Osteocyte (in vitro differentiated cells): ENCODE measurements at regions not wholly inside any gene's neighbourhood (a gene's known extent, or its start where the extent isn't known, plus 50 kb on each side); places are given as distances from the start of the nearest gene placed in this dataset.

Source experiments
- DNase-seq: peaks from one replicate; pipeline ENCODE4 v3.0.0; 2021; ENCODE audit warnings: mixed read lengths; ENCODE audit not compliant: unreplicated experiment; ENCODE audit errors: extremely low spot score
- H3K27ac Mint-ChIP-seq: one replicate; pipeline ENCODE4 v1.8.0; 2021; ENCODE audit warnings: mild to moderate bottlenecking, mixed read lengths; ENCODE audit not compliant: unreplicated experiment
- H3K27me3 Mint-ChIP-seq: one replicate; pipeline ENCODE4 v1.8.0; 2021; ENCODE audit warnings: mixed read lengths; ENCODE audit not compliant: unreplicated experiment
- H3K36me3 Mint-ChIP-seq: one replicate; pipeline ENCODE4 v1.8.0; 2021; ENCODE audit warnings: mixed read lengths; ENCODE audit not compliant: unreplicated experiment
- H3K4me1 Mint-ChIP-seq: one replicate; pipeline ENCODE4 v1.8.0; 2021; ENCODE audit warnings: mixed read lengths; ENCODE audit not compliant: unreplicated experiment
- H3K4me3 Mint-ChIP-seq: one replicate; pipeline ENCODE4 v1.8.0; 2021; ENCODE audit warnings: mild to moderate bottlenecking, moderate library complexity, mixed read lengths; ENCODE audit not compliant: unreplicated experiment
- H3K9me3 Mint-ChIP-seq: one replicate; pipeline ENCODE4 v1.8.0; 2021; ENCODE audit warnings: mixed read lengths; ENCODE audit not compliant: unreplicated experiment
- TF ChIP-seq, protein P1 (sequence below): fragments of 200-600 bp; sonication (generic); IDR thresholded peaks from 2 replicates; pipeline ENCODE4 v1.5.0; 2021; ENCODE audit warnings: antibody characterized with exemption, mild to moderate bottlenecking, moderate library complexity

DNA sequence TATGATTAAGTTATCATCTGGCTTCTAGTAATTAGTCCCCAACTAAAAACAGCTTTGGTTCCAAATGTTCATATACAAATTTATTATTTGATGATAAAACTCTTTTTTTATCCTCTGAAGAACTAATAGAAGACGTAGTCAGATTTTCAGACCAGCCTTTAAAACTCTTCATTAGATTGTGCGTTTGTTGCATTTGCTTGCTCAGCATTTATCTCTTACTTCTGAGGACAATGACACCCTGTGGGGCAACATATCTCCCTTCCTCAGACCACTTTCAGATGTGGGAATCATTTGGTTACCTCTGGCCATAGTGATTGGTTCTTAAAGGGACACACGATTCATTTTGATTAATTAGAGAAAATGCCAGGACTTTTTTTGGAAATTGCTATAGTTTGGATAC is 481.8 kb downstream of the HAO1 start:
- Mint-ChIP-seq H3K4me1 (no peaks in the 10 kb centered on the region), H3K27me3 (no peaks in the 10 kb centered on the region), H3K27ac (no peak overlapping the region), H3K36me3 (no peaks in the 10 kb centered on the region), H3K9me3 (no peaks in the 10 kb centered on the region), H3K4me3 (no peak overlapping the region)
- no peak for DNase-seq
- TF ChIP-seq, protein P1, sequence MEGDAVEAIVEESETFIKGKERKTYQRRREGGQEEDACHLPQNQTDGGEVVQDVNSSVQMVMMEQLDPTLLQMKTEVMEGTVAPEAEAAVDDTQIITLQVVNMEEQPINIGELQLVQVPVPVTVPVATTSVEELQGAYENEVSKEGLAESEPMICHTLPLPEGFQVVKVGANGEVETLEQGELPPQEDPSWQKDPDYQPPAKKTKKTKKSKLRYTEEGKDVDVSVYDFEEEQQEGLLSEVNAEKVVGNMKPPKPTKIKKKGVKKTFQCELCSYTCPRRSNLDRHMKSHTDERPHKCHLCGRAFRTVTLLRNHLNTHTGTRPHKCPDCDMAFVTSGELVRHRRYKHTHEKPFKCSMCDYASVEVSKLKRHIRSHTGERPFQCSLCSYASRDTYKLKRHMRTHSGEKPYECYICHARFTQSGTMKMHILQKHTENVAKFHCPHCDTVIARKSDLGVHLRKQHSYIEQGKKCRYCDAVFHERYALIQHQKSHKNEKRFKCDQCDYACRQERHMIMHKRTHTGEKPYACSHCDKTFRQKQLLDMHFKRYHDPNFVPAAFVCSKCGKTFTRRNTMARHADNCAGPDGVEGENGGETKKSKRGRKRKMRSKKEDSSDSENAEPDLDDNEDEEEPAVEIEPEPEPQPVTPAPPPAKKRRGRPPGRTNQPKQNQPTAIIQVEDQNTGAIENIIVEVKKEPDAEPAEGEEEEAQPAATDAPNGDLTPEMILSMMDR: no peak

DNA sequence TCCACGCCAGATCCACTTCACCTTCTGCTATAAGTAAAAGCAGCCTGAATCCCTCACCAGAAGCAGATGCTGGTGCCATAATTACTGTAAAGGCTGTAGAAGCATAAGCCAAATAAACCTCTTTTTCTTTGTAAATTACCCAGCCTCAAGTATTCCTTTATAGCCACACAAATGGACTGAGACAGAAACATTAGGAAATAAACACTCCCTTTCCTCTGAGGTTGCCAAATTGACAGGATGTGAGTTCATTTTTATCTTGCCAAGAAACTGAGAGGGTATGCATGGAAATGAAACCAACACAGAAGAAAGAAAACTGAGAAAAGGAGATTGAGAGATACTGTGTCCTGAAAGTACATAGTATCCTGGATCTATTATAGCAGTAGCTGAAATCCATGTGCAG is 481.2 kb downstream of the HAO1 start:
- Mint-ChIP-seq H3K4me3 (no peak overlapping the region), H3K27me3 (no peaks in the 10 kb centered on the region), H3K4me1 (no peaks in the 10 kb centered on the region), H3K9me3 (no peaks in the 10 kb centered on the region), H3K36me3 (no peaks in the 10 kb centered on the region), H3K27ac (no peak overlapping the region)
- no peak for DNase-seq
- TF ChIP-seq, protein P1: no peak

DNA sequence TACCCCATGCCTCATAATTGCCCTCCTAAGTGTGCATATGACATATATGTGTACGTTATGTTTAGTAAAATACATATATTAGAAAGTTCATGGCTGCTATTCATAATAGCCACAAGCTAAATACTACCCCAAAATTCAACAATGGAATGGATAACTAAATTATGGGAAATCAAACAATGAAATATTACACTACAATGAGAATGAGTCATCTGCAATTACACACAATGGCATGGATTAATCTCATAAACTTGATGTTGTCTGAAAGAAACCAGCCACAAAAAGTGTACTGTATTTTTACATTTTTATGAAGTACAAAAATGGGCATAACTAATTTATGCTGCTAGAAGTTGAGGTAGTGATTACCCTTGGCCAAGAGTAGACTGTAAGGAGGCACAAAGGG is 477.0 kb downstream of the HAO1 start:
- no peaks in the 10 kb centered on the region for H3K4me1 Mint-ChIP-seq
- no peak overlapping the region for H3K27ac Mint-ChIP-seq
- TF ChIP-seq, protein P1: no peak
- no peaks in the 10 kb centered on the region for H3K36me3 Mint-ChIP-seq
- DNase-seq: no peak
- H3K4me3 Mint-ChIP-seq: no peak overlapping the region
- H3K9me3 Mint-ChIP-seq: peaks cover 7% of the 10 kb centered on the region
- no peaks in the 10 kb centered on the region for H3K27me3 Mint-ChIP-seq

DNA sequence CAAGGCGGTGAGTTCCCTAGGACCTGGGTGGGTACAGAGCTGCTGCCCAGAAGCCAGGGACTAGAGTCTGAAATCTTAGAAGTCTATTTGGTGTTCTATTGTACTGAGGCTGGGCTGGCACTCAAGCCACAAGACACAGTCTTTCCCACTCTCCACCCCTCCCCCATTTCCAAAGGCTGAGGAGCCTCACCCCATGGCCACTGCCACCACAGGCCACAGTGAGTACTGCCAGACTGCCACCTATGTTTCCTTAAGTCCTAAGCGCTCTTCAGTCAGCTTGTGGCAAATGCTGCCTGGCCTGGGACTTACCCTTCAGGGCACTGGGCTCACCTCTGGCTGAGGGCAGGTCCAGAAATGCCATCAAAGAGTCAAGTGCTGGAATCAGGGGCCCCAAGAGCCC is 469.3 kb downstream of the HAO1 start:
- Mint-ChIP-seq H3K36me3 (no peaks in the 10 kb centered on the region), H3K27me3 (no peaks in the 10 kb centered on the region), H3K4me1 (no peaks in the 10 kb centered on the region), H3K9me3 (peaks cover 7% of the 10 kb centered on the region), H3K4me3 (no peak overlapping the region), H3K27ac (no peak overlapping the region)
- TF ChIP-seq, protein P1: no peak
- no peak for DNase-seq

DNA sequence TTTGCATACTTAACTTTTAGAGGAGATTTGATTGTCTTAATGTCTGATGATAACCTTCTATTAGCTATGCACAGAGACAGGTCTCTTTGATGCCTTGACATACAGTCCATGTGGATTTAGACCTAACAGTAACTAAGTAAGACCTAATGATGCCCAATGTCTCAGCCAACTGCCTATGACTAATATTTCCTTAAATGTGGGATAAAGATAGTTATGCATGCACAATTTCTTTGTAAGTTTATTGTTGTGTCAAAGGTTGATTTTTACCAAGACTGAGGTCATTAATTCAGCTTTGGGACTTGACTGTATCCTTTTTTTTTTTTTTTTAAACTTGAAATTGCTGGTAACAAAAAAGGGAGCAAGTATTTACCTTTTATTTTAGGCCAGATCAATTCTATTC is 450.0 kb downstream of the HAO1 start:
- no peak overlapping the region for H3K4me3 Mint-ChIP-seq
- H3K27me3 Mint-ChIP-seq: no peaks in the 10 kb centered on the region
- H3K27ac Mint-ChIP-seq: no peak overlapping the region
- peaks cover 13% of the 10 kb centered on the region for H3K9me3 Mint-ChIP-seq
- H3K36me3 Mint-ChIP-seq: no peaks in the 10 kb centered on the region
- TF ChIP-seq, protein P1: no peak
- DNase-seq: no peak
- no peaks in the 10 kb centered on the region for H3K4me1 Mint-ChIP-seq
